ENCODE measurements at regions not wholly inside any gene's neighbourhood (a gene's known extent, or its start where the extent isn't known, plus 50 kb on each side); places are given as distances from the start of the nearest gene placed in this dataset.

GRCh38 chr12:43294916-43295315 lies 257.1 kb downstream of the ADAMTS20 start:
- DNase-seq: no peak

GRCh38 chr12:43294147-43294546 lies 257.9 kb downstream of the ADAMTS20 start:
- DNase-seq: no peak

- DNase-seq: no peak
Measured at GRCh38 chr12:43293396-43293795, 258.6 kb downstream of the ADAMTS20 start.

- no peak for DNase-seq
Measured at GRCh38 chr12:43292699-43293098, 259.3 kb downstream of the ADAMTS20 start.

- no peak for DNase-seq
Measured at GRCh38 chr12:43291516-43291915, 260.5 kb downstream of the ADAMTS20 start.

- no peak for DNase-seq
Measured at GRCh38 chr12:43290836-43291235, 261.2 kb downstream of the ADAMTS20 start.

GRCh38 chr12:43289426-43289801 lies 262.6 kb downstream of the ADAMTS20 start:
- peak; percentile 62 to 67 for DNase-seq

- DNase-seq: no peak
Measured at GRCh38 chr12:43288671-43289425, 263.2 kb downstream of the ADAMTS20 start.

- DNase-seq: peak in 1 of 2 donors; percentile 31
Measured at GRCh38 chr12:43287706-43288383, 264.2 kb downstream of the ADAMTS20 start.

GRCh38 chr12:43286986-43287385 lies 265.0 kb downstream of the ADAMTS20 start:
- no peak for DNase-seq

GRCh38 chr12:43285159-43285598 lies 266.8 kb downstream of the ADAMTS20 start:
- no peak for DNase-seq

GRCh38 chr12:43284486-43285158 lies 267.4 kb downstream of the ADAMTS20 start:
- DNase-seq: no peak

GRCh38 chr12:43283206-43283605 lies 268.8 kb downstream of the ADAMTS20 start:
- no peak for DNase-seq

- no peak for DNase-seq
Measured at GRCh38 chr12:43282106-43282505, 269.9 kb downstream of the ADAMTS20 start.

GRCh38 chr12:43281563-43281962 lies 270.4 kb downstream of the ADAMTS20 start:
- no peak for DNase-seq

GRCh38 chr12:43278541-43278832 lies 273.5 kb downstream of the ADAMTS20 start:
- DNase-seq: no peak

- DNase-seq: no peak
Measured at GRCh38 chr12:43277651-43278540, 274.1 kb downstream of the ADAMTS20 start.

- no peak for DNase-seq
Measured at GRCh38 chr12:43273467-43273866, 278.5 kb downstream of the ADAMTS20 start.

- no peak for DNase-seq
Measured at GRCh38 chr12:43271659-43272058, 280.3 kb downstream of the ADAMTS20 start.

- DNase-seq: no peak
Measured at GRCh38 chr12:43267818-43268217, 284.2 kb downstream of the ADAMTS20 start.

- DNase-seq: no peak
Measured at GRCh38 chr12:43261701-43262100, 290.3 kb downstream of the ADAMTS20 start.

- no peak for DNase-seq
Measured at GRCh38 chr12:43255522-43256111, 296.4 kb downstream of the ADAMTS20 start.
